GM23338 (cell line): ENCODE measurements at regions not wholly inside any gene's neighbourhood (a gene's known extent, or its start where the extent isn't known, plus 50 kb on each side); places are given as distances from the start of the nearest gene placed in this dataset.

Source experiments
- ATAC-seq: fragments of 200-7000 bp; cut with Tn5 transposase; 3 replicates; pipeline ENCODE4 v1.9.1; 2020
- DNase-seq: peaks from one replicate; pipeline ENCODE4 v3.0.0-alpha.2; 2015; ENCODE audit warnings: low spot score
- H2AFZ ChIP-seq: fragments of 200-600 bp; sonication (generic); 2 replicates; pipeline ENCODE4 v1.8.0; 2016; ENCODE audit warnings: antibody characterized with exemption, mild to moderate bottlenecking, moderate library complexity
- H3F3A ChIP-seq: fragments of 200-600 bp; sonication (generic); replicated peaks from 2 replicates; pipeline ENCODE4 v1.8.0; 2017; ENCODE audit warnings: antibody characterized with exemption, mixed run types, low read depth
- H3K27ac ChIP-seq: fragments of 200-600 bp; sonication (generic); 2 replicates; pipeline ENCODE4 v1.6.1; 2016; ENCODE audit warnings: low read depth
- H3K27me3 ChIP-seq: fragments of 200-600 bp; sonication (generic); 2 replicates; pipeline ENCODE4 v1.8.0; 2016; ENCODE audit warnings: mild to moderate bottlenecking, mixed run types, moderate library complexity; ENCODE audit not compliant: insufficient read depth
- H3K36me3 ChIP-seq: fragments of 200-600 bp; sonication (generic); 2 replicates; pipeline ENCODE4 v1.8.0; 2016; ENCODE audit warnings: mild to moderate bottlenecking; ENCODE audit not compliant: insufficient read depth
- H3K4me1 ChIP-seq: fragments of 200-600 bp; sonication (generic); 2 replicates; pipeline ENCODE4 v1.8.0; 2016; ENCODE audit warnings: mild to moderate bottlenecking, moderate library complexity; ENCODE audit not compliant: insufficient read depth
- H3K4me2 ChIP-seq: fragments of 200-600 bp; sonication (generic); 2 replicates; pipeline ENCODE4 v1.7.1; 2017; ENCODE audit warnings: mixed run types
- H3K4me3 ChIP-seq: fragments of 200-600 bp; sonication (generic); 2 replicates; pipeline ENCODE4 v1.6.1; 2016; ENCODE audit warnings: mixed run types
- H3K79me2 ChIP-seq: fragments of 200-600 bp; sonication (generic); replicated peaks from 2 replicates; pipeline ENCODE4 v1.8.0; 2017; ENCODE audit warnings: mild to moderate bottlenecking; ENCODE audit not compliant: insufficient read depth
- H3K9me2 ChIP-seq: fragments of 200-600 bp; sonication (generic); 2 replicates; pipeline ENCODE4 v1.8.0; 2017; ENCODE audit not compliant: insufficient read depth
- H4K20me1 ChIP-seq: fragments of 200-600 bp; sonication (generic); replicated peaks from 2 replicates; pipeline ENCODE4 v1.8.0; 2017; ENCODE audit warnings: mild to moderate bottlenecking; ENCODE audit not compliant: insufficient read depth
- H3K27ac Mint-ChIP-seq: 2 replicates; pipeline ENCODE4 v1.8.0; 2020; ENCODE audit warnings: inconsistent platforms, mild to moderate bottlenecking, moderate library complexity, mixed read lengths
- H3K27me3 Mint-ChIP-seq: 3 replicates; pipeline ENCODE4 v1.8.0; 2022; ENCODE audit warnings: low read depth, mild to moderate bottlenecking, moderate library complexity, mixed read lengths, inconsistent platforms; ENCODE audit not compliant: insufficient read depth, poor library complexity
- H3K36me3 Mint-ChIP-seq: 3 replicates; pipeline ENCODE4 v1.8.0; 2021; ENCODE audit warnings: low read depth, mild to moderate bottlenecking, inconsistent platforms, moderate library complexity, mixed read lengths
- H3K4me1 Mint-ChIP-seq: 3 replicates; pipeline ENCODE4 v1.8.0; 2020; ENCODE audit warnings: mild to moderate bottlenecking, inconsistent platforms, mixed read lengths
- H3K4me3 Mint-ChIP-seq: 3 replicates; pipeline ENCODE4 v1.8.0; 2021; ENCODE audit warnings: moderate library complexity, mild to moderate bottlenecking, inconsistent platforms, mixed read lengths
- H3K9me3 Mint-ChIP-seq: 3 replicates; pipeline ENCODE4 v1.8.0; 2020; ENCODE audit warnings: moderate library complexity, mild to moderate bottlenecking, inconsistent platforms, mixed read lengths
- CREB1 ChIP-seq: fragments of 250-450 bp; sonication (Bioruptor Pico); IDR thresholded peaks from 2 replicates; pipeline ENCODE4 v1.5.0; 2020; ENCODE audit warnings: low read depth, mild to moderate bottlenecking, moderate library complexity
- CTCF ChIP-seq, 2 experiments: fragments of 200-600 bp in 1 of 2; sonication (generic) in 1 of 2; conservative IDR thresholded peaks; 2 replicates each; pipeline versions ENCODE4 v1.5.1 to v1.6.1; 2016 to 2017; ENCODE audit warnings: antibody characterized with exemption in 2 of 2, low read depth in 2 of 2, mild to moderate bottlenecking in 2 of 2, moderate library complexity in 1 of 2
- ETS1 ChIP-seq: IDR thresholded peaks from 2 replicates; pipeline ENCODE4 v1.6.1; 2016; ENCODE audit warnings: antibody characterized with exemption
- EZH2 ChIP-seq: fragments of 200-600 bp; sonication (generic); IDR thresholded peaks from one replicate; pipeline ENCODE4 v1.8.0; 2017; ENCODE audit warnings: antibody characterized with exemption, mild to moderate bottlenecking, low read depth; ENCODE audit not compliant: unreplicated experiment
- POLR2AphosphoS5 ChIP-seq: IDR thresholded peaks from 2 replicates; pipeline ENCODE4 v1.6.1; 2016; ENCODE audit warnings: antibody characterized with exemption, low read depth
- REST ChIP-seq: IDR thresholded peaks from one replicate; pipeline ENCODE4 v1.6.1; 2018; ENCODE audit warnings: antibody characterized with exemption; ENCODE audit not compliant: unreplicated experiment
- ZNF114 ChIP-seq: fragments of 250-450 bp; sonication (Bioruptor Pico); IDR thresholded peaks from 2 replicates; pipeline ENCODE4 v1.5.0; 2020; ENCODE audit warnings: mild to moderate bottlenecking, moderate library complexity
- TF ChIP-seq, protein P1 (sequence below): fragments of 250-450 bp; sonication (Bioruptor Pico); IDR thresholded peaks from 2 replicates; pipeline ENCODE4 v1.5.0; 2020; ENCODE audit warnings: mild to moderate bottlenecking, moderate library complexity

GRCh38 chr2:64808754-64809153, 155.0 kb upstream of the SERTAD2 start (continued):
- no peak for TF ChIP-seq CTCF (conservative IDR thresholded peaks at IDR 0.05; ENCODE audit: low read depth in 2 of 2)
- no peak for TF ChIP-seq CREB1

GRCh38 chr2:64809216-64809615, 155.5 kb upstream of the SERTAD2 start:
- TF ChIP-seq CTCF (conservative IDR thresholded peaks at IDR 0.05; ENCODE audit: low read depth in 2 of 2), result no peak
- TF ChIP-seq EZH2, result no peak
- TF ChIP-seq, protein P1, sequence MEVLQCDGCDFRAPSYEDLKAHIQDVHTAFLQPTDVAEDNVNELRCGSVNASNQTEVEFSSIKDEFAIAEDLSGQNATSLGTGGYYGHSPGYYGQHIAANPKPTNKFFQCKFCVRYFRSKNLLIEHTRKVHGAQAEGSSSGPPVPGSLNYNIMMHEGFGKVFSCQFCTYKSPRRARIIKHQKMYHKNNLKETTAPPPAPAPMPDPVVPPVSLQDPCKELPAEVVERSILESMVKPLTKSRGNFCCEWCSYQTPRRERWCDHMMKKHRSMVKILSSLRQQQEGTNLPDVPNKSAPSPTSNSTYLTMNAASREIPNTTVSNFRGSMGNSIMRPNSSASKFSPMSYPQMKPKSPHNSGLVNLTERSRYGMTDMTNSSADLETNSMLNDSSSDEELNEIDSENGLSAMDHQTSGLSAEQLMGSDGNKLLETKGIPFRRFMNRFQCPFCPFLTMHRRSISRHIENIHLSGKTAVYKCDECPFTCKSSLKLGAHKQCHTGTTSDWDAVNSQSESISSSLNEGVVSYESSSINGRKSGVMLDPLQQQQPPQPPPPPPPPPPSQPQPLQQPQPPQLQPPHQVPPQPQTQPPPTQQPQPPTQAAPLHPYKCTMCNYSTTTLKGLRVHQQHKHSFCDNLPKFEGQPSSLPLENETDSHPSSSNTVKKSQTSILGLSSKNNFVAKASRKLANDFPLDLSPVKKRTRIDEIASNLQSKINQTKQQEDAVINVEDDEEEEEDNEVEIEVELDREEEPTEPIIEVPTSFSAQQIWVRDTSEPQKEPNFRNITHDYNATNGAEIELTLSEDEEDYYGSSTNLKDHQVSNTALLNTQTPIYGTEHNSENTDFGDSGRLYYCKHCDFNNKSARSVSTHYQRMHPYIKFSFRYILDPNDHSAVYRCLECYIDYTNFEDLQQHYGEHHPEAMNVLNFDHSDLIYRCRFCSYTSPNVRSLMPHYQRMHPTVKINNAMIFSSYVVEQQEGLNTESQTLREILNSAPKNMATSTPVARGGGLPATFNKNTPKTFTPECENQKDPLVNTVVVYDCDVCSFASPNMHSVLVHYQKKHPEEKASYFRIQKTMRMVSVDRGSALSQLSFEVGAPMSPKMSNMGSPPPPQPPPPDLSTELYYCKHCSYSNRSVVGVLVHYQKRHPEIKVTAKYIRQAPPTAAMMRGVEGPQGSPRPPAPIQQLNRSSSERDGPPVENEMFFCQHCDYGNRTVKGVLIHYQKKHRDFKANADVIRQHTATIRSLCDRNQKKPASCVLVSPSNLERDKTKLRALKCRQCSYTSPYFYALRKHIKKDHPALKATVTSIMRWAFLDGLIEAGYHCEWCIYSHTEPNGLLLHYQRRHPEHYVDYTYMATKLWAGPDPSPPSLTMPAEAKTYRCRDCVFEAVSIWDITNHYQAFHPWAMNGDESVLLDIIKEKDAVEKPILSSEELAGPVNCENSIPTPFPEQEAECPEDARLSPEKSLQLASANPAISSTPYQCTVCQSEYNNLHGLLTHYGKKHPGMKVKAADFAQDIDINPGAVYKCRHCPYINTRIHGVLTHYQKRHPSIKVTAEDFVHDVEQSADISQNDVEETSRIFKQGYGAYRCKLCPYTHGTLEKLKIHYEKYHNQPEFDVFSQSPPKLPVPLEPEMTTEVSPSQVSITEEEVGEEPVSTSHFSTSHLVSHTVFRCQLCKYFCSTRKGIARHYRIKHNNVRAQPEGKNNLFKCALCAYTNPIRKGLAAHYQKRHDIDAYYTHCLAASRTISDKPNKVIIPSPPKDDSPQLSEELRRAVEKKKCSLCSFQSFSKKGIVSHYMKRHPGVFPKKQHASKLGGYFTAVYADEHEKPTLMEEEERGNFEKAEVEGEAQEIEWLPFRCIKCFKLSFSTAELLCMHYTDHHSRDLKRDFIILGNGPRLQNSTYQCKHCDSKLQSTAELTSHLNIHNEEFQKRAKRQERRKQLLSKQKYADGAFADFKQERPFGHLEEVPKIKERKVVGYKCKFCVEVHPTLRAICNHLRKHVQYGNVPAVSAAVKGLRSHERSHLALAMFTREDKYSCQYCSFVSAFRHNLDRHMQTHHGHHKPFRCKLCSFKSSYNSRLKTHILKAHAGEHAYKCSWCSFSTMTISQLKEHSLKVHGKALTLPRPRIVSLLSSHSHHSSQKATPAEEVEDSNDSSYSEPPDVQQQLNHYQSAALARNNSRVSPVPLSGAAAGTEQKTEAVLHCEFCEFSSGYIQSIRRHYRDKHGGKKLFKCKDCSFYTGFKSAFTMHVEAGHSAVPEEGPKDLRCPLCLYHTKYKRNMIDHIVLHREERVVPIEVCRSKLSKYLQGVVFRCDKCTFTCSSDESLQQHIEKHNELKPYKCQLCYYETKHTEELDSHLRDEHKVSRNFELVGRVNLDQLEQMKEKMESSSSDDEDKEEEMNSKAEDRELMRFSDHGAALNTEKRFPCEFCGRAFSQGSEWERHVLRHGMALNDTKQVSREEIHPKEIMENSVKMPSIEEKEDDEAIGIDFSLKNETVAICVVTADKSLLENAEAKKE (CRISPR knock-in tag), result no peak
- no peak for TF ChIP-seq ETS1
- TF ChIP-seq CREB1, result no peak
- no peak for TF ChIP-seq ZNF114 (CRISPR knock-in tag)
- no peak for TF ChIP-seq REST
- TF ChIP-seq POLR2AphosphoS5, result no peak
- Histone ChIP-seq H3K4me2 (no peak overlapping the region), H3K4me3 (no peak overlapping the region), H3K4me1 (no peaks in the 10 kb centered on the region), H2AFZ (no peak overlapping the region), H3K27ac (no peak overlapping the region), H3K27me3 (no peaks in the 10 kb centered on the region), H3K36me3 (no peaks in the 10 kb centered on the region), H3F3A (no peaks in the 10 kb centered on the region), H4K20me1 (no peaks in the 10 kb centered on the region), H3K79me2 (no peaks in the 10 kb centered on the region), H3K9me2 (no peaks in the 10 kb centered on the region)
- Mint-ChIP-seq H3K36me3 (no peaks in the 10 kb centered on the region), H3K27ac (no peak overlapping the region), H3K27me3 (peaks cover 3% of the 10 kb centered on the region), H3K4me1 (no peaks in the 10 kb centered on the region), H3K9me3 (no peaks in the 10 kb centered on the region; the same call in 2 of the 3 replicates), H3K4me3 (no peak overlapping the region)
- DNase-seq (no peak), ATAC-seq (no peak)
